ENCODE measurements at regions not wholly inside any gene's neighbourhood (a gene's known extent, or its start where the extent isn't known, plus 50 kb on each side); places are given as distances from the start of the nearest gene placed in this dataset.

DNA sequence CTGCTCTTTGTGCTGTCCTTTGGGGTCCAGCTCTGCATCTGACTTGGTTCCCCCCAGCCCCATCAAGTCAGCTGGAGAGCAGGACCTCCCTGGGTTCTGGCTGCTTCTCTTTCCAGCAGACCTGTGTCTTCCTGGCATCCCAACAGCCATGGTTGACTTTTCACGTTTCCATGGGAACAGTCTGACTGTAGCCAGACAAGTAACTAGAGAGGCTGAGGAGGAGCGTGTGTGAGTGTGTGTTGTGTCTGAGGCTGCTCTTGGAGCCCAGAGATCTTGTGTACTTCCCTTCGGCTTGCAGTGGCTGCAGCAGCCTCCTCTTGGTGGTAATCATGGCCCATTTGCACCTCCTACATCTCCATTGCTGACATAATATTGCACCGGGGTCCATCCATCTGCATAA, 332.0 kb downstream of the RPS24 start:
- TF ChIP-seq, protein P1, sequence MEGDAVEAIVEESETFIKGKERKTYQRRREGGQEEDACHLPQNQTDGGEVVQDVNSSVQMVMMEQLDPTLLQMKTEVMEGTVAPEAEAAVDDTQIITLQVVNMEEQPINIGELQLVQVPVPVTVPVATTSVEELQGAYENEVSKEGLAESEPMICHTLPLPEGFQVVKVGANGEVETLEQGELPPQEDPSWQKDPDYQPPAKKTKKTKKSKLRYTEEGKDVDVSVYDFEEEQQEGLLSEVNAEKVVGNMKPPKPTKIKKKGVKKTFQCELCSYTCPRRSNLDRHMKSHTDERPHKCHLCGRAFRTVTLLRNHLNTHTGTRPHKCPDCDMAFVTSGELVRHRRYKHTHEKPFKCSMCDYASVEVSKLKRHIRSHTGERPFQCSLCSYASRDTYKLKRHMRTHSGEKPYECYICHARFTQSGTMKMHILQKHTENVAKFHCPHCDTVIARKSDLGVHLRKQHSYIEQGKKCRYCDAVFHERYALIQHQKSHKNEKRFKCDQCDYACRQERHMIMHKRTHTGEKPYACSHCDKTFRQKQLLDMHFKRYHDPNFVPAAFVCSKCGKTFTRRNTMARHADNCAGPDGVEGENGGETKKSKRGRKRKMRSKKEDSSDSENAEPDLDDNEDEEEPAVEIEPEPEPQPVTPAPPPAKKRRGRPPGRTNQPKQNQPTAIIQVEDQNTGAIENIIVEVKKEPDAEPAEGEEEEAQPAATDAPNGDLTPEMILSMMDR (IDR thresholded peaks at IDR 0.05), result no peak
- no peak for TF ChIP-seq POLR2A (IDR thresholded peaks at IDR 0.05)

All from right lobe of liver (tissue), 4 donors.